SK-N-SH (cell line): ENCODE measurements at regions not wholly inside any gene's neighbourhood (a gene's known extent, or its start where the extent isn't known, plus 50 kb on each side); places are given as distances from the start of the nearest gene placed in this dataset.

Source experiments
- CTCF ChIP-seq: fragments of 200-600 bp; sonication (generic); IDR thresholded peaks from 2 replicates; pipeline ENCODE4 v1.6.1; 2017; ENCODE audit warnings: antibody characterized with exemption, mild to moderate bottlenecking, moderate library complexity
- USF2 ChIP-seq: fragments of 150-350 bp; IDR thresholded peaks from 2 replicates; pipeline ENCODE4 v1.6.1; 2017; ENCODE audit warnings: antibody characterized with exemption, low read length, low read depth, borderline replicate concordance

- TF ChIP-seq CTCF (peak; percentile 33), USF2 (no peak)
Measured at GRCh38 chr10:127679642-127680255, 57.2 kb upstream of the FOXI2 start.
